Stomach (tissue), 4 donors: ENCODE measurements at regions not wholly inside any gene's neighbourhood (a gene's known extent, or its start where the extent isn't known, plus 50 kb on each side); places are given as distances from the start of the nearest gene placed in this dataset.

Experiments used
- EP300 ChIP-seq: sonication (generic); formaldehyde crosslinking; IDR thresholded peaks from one replicate; pipeline ENCODE4 v1.6.1; 2017; ENCODE audit warnings: antibody characterized with exemption
- POLR2A ChIP-seq, 4 donors: fragments of 450-650 bp; IDR thresholded peaks; one replicate each; pipeline ENCODE4 v1.6.1; 2016; ENCODE audit warnings: antibody characterized with exemption in 4 of 4, control low read depth in 2 of 4, mild to moderate bottlenecking in 1 of 4, moderate library complexity in 1 of 4
- POLR2AphosphoS5 ChIP-seq, 3 donors: sonication (generic); formaldehyde crosslinking; IDR thresholded peaks; one replicate each; pipeline ENCODE4 v1.6.1; 2016; ENCODE audit warnings: antibody characterized with exemption in 3 of 3
- TF ChIP-seq, protein P1 (sequence below), 7 experiments: fragments of 450-650 bp in 4 of 7; fragments of 200-600 bp in 3 of 7; sonication (generic) in 3 of 7; IDR thresholded peaks; one replicate each; pipeline ENCODE4 v1.5.1; 2016 to 2019; ENCODE audit warnings: antibody characterized with exemption in 7 of 7, control low read depth in 2 of 7, mild to moderate bottlenecking in 1 of 7

DNA sequence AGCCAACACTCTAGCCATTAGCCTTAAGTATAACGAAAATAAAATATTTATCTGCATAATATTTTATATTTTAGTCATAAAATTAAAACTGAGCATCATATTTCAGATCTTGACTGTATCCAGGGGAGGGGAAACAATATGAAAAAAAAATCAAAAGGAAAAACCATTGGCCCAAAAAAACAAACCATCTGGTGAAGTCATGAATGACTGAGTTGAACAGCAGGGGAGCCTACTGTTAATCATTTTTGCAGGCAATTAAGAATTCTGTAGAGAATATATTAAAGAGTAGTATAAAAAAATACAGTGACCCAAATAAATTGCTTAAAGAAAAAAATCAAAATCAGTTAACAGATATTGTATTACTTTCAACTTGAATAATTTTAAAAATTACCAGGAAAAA lies 224.8 kb downstream of the C12orf50 start:
- TF ChIP-seq, protein P1, sequence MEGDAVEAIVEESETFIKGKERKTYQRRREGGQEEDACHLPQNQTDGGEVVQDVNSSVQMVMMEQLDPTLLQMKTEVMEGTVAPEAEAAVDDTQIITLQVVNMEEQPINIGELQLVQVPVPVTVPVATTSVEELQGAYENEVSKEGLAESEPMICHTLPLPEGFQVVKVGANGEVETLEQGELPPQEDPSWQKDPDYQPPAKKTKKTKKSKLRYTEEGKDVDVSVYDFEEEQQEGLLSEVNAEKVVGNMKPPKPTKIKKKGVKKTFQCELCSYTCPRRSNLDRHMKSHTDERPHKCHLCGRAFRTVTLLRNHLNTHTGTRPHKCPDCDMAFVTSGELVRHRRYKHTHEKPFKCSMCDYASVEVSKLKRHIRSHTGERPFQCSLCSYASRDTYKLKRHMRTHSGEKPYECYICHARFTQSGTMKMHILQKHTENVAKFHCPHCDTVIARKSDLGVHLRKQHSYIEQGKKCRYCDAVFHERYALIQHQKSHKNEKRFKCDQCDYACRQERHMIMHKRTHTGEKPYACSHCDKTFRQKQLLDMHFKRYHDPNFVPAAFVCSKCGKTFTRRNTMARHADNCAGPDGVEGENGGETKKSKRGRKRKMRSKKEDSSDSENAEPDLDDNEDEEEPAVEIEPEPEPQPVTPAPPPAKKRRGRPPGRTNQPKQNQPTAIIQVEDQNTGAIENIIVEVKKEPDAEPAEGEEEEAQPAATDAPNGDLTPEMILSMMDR (IDR thresholded peaks at IDR 0.05) = no peak
- no peak for TF ChIP-seq EP300
- no peak for TF ChIP-seq POLR2A (IDR thresholded peaks at IDR 0.05)
- no peak for TF ChIP-seq POLR2AphosphoS5 (IDR thresholded peaks at IDR 0.05)
